ENCODE measurements at regions not wholly inside any gene's neighbourhood (a gene's known extent, or its start where the extent isn't known, plus 50 kb on each side); places are given as distances from the start of the nearest gene placed in this dataset.
"Not testable (repeated sequence)": the region's sequence is repeated elsewhere in the genome, so short reads cannot be mapped to it uniquely, and the experiment has no call there.

GRCh38 chr15:92772061-92772460 lies 116.5 kb upstream of the FAM174B start:
- 79 to 100% (median 98%) methylated on average over 2 to 8 of the region's 9 CpGs; no CpG with 5 or more reads in 2 of the 10 experiments for WGBS, 10 experiments
- ATAC-seq (replicated peaks in 6 of 8): no peak
- no peak overlapping the region for H3K27ac ChIP-seq
- no peak overlapping the region for H3K4me3 ChIP-seq
- no peaks in the 10 kb centered on the region for H3K4me1 ChIP-seq (replicated peaks in 1 of 2)
- in situ Hi-C loops (cut with MboI; ENCODE audit: low pct_unique_long_range_greater_than_20kb in 2 of 9, low sequenced_read_pairs in 9 of 9, unreplicated experiment in 9 of 9): no loop called here

- ATAC-seq (replicated peaks in 6 of 8): no peak
- no peak overlapping the region for H3K4me3 ChIP-seq
- in situ Hi-C loops (cut with MboI; ENCODE audit: low pct_unique_long_range_greater_than_20kb in 2 of 9, low sequenced_read_pairs in 9 of 9, unreplicated experiment in 9 of 9): no loop called here
- WGBS, 10 experiments: 80 to 100% (median 90%) methylated on average over 2 to 12 of the region's 24 CpGs; no CpG with 5 or more reads in 1 of the 10 experiments
- no peaks in the 10 kb centered on the region for H3K4me1 ChIP-seq (replicated peaks in 1 of 2)
- no peak overlapping the region for H3K27ac ChIP-seq
Observed at GRCh38 chr15:92772626-92773244, 117.2 kb upstream of the FAM174B start.

- WGBS, 10 experiments: 80 to 100% (median 89%) methylated on average over 1 to 6 of the region's 6 CpGs; no CpG with 5 or more reads in 2 of the 10 experiments
- in situ Hi-C loops (cut with MboI; ENCODE audit: low pct_unique_long_range_greater_than_20kb in 2 of 9, low sequenced_read_pairs in 9 of 9, unreplicated experiment in 9 of 9): no loop called here
Observed at GRCh38 chr15:92773340-92773739, 117.8 kb upstream of the FAM174B start.

DNA sequence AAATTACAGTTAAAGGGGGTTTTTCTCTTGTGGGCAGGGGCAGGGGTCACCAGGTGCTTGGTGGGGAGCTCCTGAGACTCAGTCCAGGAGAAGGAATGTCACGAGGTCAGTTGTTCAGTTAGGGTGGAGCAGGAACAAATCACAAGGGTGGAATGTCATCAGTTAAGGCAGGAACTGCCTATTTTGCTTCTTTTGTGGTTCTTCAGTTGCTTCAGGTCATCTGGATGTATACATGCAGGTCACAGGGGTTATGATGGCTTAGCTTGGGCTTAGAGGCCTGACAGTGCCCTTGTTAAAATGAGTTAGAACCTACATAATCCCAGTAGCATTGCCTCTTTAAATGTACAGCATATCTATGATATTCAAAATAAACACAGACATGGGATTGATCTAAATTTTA lies 120.2 kb upstream of the CHD2 start:
- Histone ChIP-seq H3K4me1 (replicated peaks in 1 of 2) (peaks cover 3 to 12% of the 10 kb centered on the region in 2 donors), H3K27ac (no peak overlapping the region), H3K4me3 (no peak overlapping the region)
- ATAC-seq (replicated peaks in 6 of 8): no peak
- in situ Hi-C loops (cut with MboI; ENCODE audit: low pct_unique_long_range_greater_than_20kb in 2 of 9, low sequenced_read_pairs in 9 of 9, unreplicated experiment in 9 of 9): loop anchor here in 2 of 9 experiments (25.0 kb wide), 2 partner anchors 182 to 232 kb away; no protein-coding TSS in a partner anchor
- 0 to 86% (median 46%) methylated on average over 1 of the region's 1 CpG; no CpG with 5 or more reads in 6 of the 10 experiments for WGBS, 10 experiments

More at GRCh38 chr15:92773340-92773739, 117.8 kb upstream of the FAM174B start:
- no peak for ATAC-seq (replicated peaks in 6 of 8)
- no peaks in the 10 kb centered on the region for H3K4me1 ChIP-seq (replicated peaks in 1 of 2)
- no peak overlapping the region for H3K4me3 ChIP-seq
- H3K27ac ChIP-seq: no peak overlapping the region

- peaks cover 3 to 12% of the 10 kb centered on the region in 2 donors for H3K4me1 ChIP-seq (replicated peaks in 1 of 2)
- WGBS, 10 experiments: 0 to 93% (median 21%) methylated on average over 1 to 3 of the region's 3 CpGs; no CpG with 5 or more reads in 4 of the 10 experiments
- in situ Hi-C loops (cut with MboI; ENCODE audit: low pct_unique_long_range_greater_than_20kb in 2 of 9, low sequenced_read_pairs in 9 of 9, unreplicated experiment in 9 of 9): loop anchor here in 2 of 9 experiments (25.0 kb wide), 2 partner anchors 181 to 231 kb away; no protein-coding TSS in a partner anchor
- H3K4me3 ChIP-seq: no peak overlapping the region
- H3K27ac ChIP-seq: peak overlapping the region in 1 of 2 donors; percentile 26
- ATAC-seq (replicated peaks in 6 of 8): peak in 7 of 8 experiments; percentile 54 to 95 (median 94)
Observed at GRCh38 chr15:92780843-92781242, 119.3 kb upstream of the CHD2 start.

GRCh38 chr15:92781925-92782453 lies 118.1 kb upstream of the CHD2 start:
- WGBS, 10 experiments: 60 to 100% (median 92%) methylated on average over 1 to 4 of the region's 4 CpGs; no CpG with 5 or more reads in 3 of the 10 experiments
- in situ Hi-C loops (cut with MboI; ENCODE audit: low pct_unique_long_range_greater_than_20kb in 2 of 9, low sequenced_read_pairs in 9 of 9, unreplicated experiment in 9 of 9): loop anchor here in 2 of 9 experiments (25.0 kb wide), 2 partner anchors 180 to 230 kb away; no protein-coding TSS in a partner anchor
- no peak overlapping the region for H3K27ac ChIP-seq
- peaks cover 3 to 12% of the 10 kb centered on the region in 2 donors for H3K4me1 ChIP-seq (replicated peaks in 1 of 2)
- no peak overlapping the region for H3K4me3 ChIP-seq
- no peak for ATAC-seq (replicated peaks in 6 of 8)

DNA sequence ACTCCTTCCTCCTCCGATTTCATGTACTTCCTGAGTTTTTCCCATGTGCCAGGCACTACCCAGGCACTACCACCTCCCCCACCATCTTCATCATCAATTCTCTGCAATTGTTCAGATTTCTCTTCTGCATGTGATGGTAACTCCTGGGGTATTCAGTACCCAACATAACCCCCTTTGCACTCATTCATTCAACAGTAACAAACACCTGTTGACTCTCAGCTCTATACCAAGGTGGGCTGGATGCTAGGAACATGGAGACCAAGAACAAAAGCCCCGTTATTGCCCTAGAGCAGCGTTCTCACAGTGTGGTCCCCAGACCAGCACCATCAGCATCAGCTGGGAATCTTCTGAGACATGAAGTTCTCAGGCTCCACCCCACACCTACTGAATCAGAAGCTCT lies 113.0 kb upstream of the CHD2 start:
- ATAC-seq (replicated peaks in 6 of 8): no peak
- in situ Hi-C loops (cut with MboI; ENCODE audit: low pct_unique_long_range_greater_than_20kb in 2 of 9, low sequenced_read_pairs in 9 of 9, unreplicated experiment in 9 of 9): loop anchor here in 2 of 9 experiments (25.0 kb wide), 2 partner anchors 175 to 225 kb away; no protein-coding TSS in a partner anchor
- 0 to 88% (median 80%) methylated on average over 1 to 3 of the region's 3 CpGs; no CpG with 5 or more reads in 3 of the 10 experiments for WGBS, 10 experiments

GRCh38 chr15:92788196-92788595 lies 111.9 kb upstream of the CHD2 start:
- Histone ChIP-seq H3K4me1 (replicated peaks in 1 of 2) (no peaks in the 10 kb centered on the region), H3K27ac (no peak overlapping the region), H3K4me3 (no peak overlapping the region)
- WGBS, 10 experiments: 79 to 93% (median 86%) methylated on average over 1 to 4 of the region's 5 CpGs; no CpG with 5 or more reads in 3 of the 10 experiments
- in situ Hi-C loops (cut with MboI; ENCODE audit: low pct_unique_long_range_greater_than_20kb in 2 of 9, low sequenced_read_pairs in 9 of 9, unreplicated experiment in 9 of 9): loop anchor here in 2 of 9 experiments (25.0 kb wide), 2 partner anchors 174 to 224 kb away; no protein-coding TSS in a partner anchor
- no peak for ATAC-seq (replicated peaks in 6 of 8)

More for the DNA sequence above, 113.0 kb upstream of the CHD2 start:
- no peak overlapping the region for H3K27ac ChIP-seq
- H3K4me1 ChIP-seq (replicated peaks in 1 of 2): no peaks in the 10 kb centered on the region
- no peak overlapping the region for H3K4me3 ChIP-seq

- WGBS, 10 experiments: 80 to 100% (median 94%) methylated on average over 1 to 14 of the region's 15 CpGs; no CpG with 5 or more reads in 2 of the 10 experiments
- not testable (repeated sequence) for ATAC-seq (replicated peaks in 6 of 8); H3K4me1 ChIP-seq (replicated peaks in 1 of 2); H3K4me3 ChIP-seq; H3K27ac ChIP-seq
- in situ Hi-C loops (cut with MboI; ENCODE audit: low pct_unique_long_range_greater_than_20kb in 2 of 9, low sequenced_read_pairs in 9 of 9, unreplicated experiment in 9 of 9): loop anchor here in 2 of 9 experiments (25.0 kb wide), 2 partner anchors 174 to 224 kb away; no protein-coding TSS in a partner anchor
Observed at GRCh38 chr15:92788793-92789192, 111.3 kb upstream of the CHD2 start.

DNA sequence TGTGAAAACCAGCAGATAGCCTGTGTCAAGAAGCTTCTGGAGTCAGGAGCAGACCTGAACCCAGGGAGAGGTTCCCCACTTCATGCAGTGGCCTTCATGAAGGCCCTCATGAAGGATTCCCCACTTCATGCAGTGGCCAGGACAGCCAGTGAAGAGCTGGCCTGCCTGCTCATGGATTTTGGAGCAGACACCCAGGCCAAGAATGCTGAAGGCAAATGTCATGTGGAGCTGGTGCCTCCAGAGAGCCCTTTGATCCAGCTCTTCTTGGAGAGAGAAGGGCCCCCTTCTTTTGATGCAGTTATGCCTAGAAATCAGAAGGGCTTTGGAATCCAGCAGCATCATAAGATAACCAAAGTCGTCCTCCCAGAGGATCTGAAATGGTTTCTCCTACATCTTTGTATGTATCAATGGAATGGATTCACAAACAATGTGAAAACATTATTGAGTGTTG lies 103.9 kb upstream of the CHD2 start:
- WGBS, 10 experiments: 14 to 100% (median 69%) methylated on average over 1 of the region's 1 CpG; no CpG with 5 or more reads in 4 of the 10 experiments
- Histone ChIP-seq H3K27ac (no peak overlapping the region), H3K4me1 (replicated peaks in 1 of 2) (no peaks in the 10 kb centered on the region), H3K4me3 (no peak overlapping the region)
- in situ Hi-C loops (cut with MboI; ENCODE audit: low pct_unique_long_range_greater_than_20kb in 2 of 9, low sequenced_read_pairs in 9 of 9, unreplicated experiment in 9 of 9): loop anchor here in 2 of 9 experiments (25.0 kb wide), 2 partner anchors 166 to 216 kb away; no protein-coding TSS in a partner anchor
- no peak for ATAC-seq (replicated peaks in 6 of 8)

DNA sequence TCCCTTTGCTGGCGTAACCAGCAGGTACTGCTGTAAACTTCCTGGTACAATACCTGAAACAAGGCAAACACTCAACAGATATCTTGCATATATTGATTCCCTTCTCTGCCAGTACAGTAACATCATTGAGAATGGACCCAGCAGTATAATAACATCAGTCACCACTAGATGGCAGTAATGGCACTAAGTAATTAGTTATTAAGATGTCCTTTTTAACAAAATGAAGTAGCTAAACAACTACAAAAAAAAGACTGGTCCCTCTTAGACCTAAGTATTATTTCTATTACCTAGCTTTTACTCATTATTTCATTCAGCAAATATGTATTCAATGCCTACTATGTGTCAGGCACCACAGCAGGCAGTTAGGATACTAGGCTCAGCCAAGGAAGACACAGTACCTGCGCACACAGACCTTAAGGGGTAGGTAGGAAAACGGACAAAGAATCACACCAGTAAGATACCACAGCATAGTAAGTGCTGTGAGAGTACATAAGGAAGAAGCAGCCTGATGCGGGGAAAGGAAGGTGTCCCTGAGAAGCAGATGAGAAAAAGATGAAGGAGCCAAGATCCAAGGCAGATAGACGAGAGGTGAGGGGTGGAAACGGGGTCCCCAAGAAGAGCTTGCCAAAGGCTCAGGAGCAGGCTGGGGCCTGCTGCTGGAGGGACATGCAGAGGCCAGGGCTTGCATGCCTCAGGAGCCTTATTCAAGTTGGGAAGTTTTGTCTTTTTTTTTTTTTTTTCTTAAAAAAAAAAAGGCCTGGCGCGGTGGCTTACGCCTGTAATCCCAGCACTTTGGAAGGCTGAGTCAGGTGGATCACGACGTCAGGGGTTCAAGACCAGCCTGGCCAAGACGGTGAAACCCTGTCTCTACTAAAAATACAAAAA lies 102.7 kb upstream of the CHD2 start:
- ATAC-seq (replicated peaks in 6 of 8): peak; percentile 20 to 86 (median 74)
- WGBS, 10 experiments: 28 to 81% (median 62%) methylated on average over 2 to 9 of the region's 12 CpGs; no CpG with 5 or more reads in 1 of the 10 experiments
- in situ Hi-C loops (cut with MboI; ENCODE audit: low pct_unique_long_range_greater_than_20kb in 2 of 9, low sequenced_read_pairs in 9 of 9, unreplicated experiment in 9 of 9): loop anchor here in 2 of 9 experiments (25.0 kb wide), 2 partner anchors 165 to 215 kb away; no protein-coding TSS in a partner anchor
- H3K4me1 ChIP-seq (replicated peaks in 1 of 2): no peaks in the 10 kb centered on the region
- no peak overlapping the region for H3K27ac ChIP-seq
- H3K4me3 ChIP-seq: no peak overlapping the region

GRCh38 chr15:92800013-92800412 lies 100.1 kb upstream of the CHD2 start:
- 69 to 100% (median 92%) methylated on average over 1 to 2 of the region's 2 CpGs; no CpG with 5 or more reads in 5 of the 10 experiments for WGBS, 10 experiments
- in situ Hi-C loops (cut with MboI; ENCODE audit: low pct_unique_long_range_greater_than_20kb in 2 of 9, low sequenced_read_pairs in 9 of 9, unreplicated experiment in 9 of 9): loop anchor here in 7 of 9 experiments (10.0 to 25.0 kb wide), 2 partner anchors 112 to 115 kb away; partner anchors contain the start of gene CHD2 (in 6 of the 7)
- no peak for ATAC-seq (replicated peaks in 6 of 8)
- Histone ChIP-seq H3K4me3 (no peak overlapping the region), H3K4me1 (replicated peaks in 1 of 2) (no peaks in the 10 kb centered on the region), H3K27ac (no peak overlapping the region)

Measured in motor neuron (in vitro differentiated cells).